ENCODE measurements at regions not wholly inside any gene's neighbourhood (a gene's known extent, or its start where the extent isn't known, plus 50 kb on each side); places are given as distances from the start of the nearest gene placed in this dataset.

- no peaks in the 10 kb centered on the region for H3K9me3 ChIP-seq (ENCODE audit: control extremely low read depth in 1 of 3, control insufficient read depth in 2 of 3, insufficient read depth in 1 of 3, low read length in 2 of 3)
- H3K9me3 Mint-ChIP-seq (ENCODE audit: insufficient read depth): no peaks in the 10 kb centered on the region
- H3K79me2 ChIP-seq (ENCODE audit: control insufficient read depth, insufficient read depth, low read length): no peaks in the 10 kb centered on the region
- H3K4me1 ChIP-seq (ENCODE audit: control insufficient read depth in 2 of 2, insufficient read depth in 2 of 2, low read length in 2 of 2): no peaks in the 10 kb centered on the region
- CTCF ChIA-PET: no interaction called here
- no peaks in the 10 kb centered on the region for H3K36me3 ChIP-seq (replicated peaks in 1 of 2; ENCODE audit: control extremely low read depth in 1 of 2, control insufficient read depth in 1 of 2, extremely low read depth in 1 of 2, insufficient read depth in 2 of 2, low read length in 1 of 2)
- POLR2A ChIA-PET: no interaction called here
- DNase-seq (no peak), ATAC-seq (ENCODE audit: low read depth) (no peak)
- H3K27me3 ChIP-seq (replicated peaks in 1 of 4; ENCODE audit: control extremely low read depth in 1 of 4, control insufficient read depth in 3 of 4, insufficient read depth in 4 of 4, low read length in 3 of 4): no peaks in the 10 kb centered on the region
- no peak overlapping the region for H2AFZ ChIP-seq (ENCODE audit: insufficient read depth, low read depth, low read length, poor library complexity, severe bottlenecking)
- intact Hi-C loops (cut with micrococcal nuclease): no loop called here
- no peak overlapping the region for H3K27ac ChIP-seq (ENCODE audit: low read length in 2 of 2)
- H3K4me3 Mint-ChIP-seq: no peak overlapping the region
- no peak for TF ChIP-seq EZH2 (IDR thresholded peaks at IDR 0.05; ENCODE audit: borderline replicate concordance, insufficient read depth, low read depth, low read length, poor library complexity, severe bottlenecking)
- TF ChIP-seq, protein P1, sequence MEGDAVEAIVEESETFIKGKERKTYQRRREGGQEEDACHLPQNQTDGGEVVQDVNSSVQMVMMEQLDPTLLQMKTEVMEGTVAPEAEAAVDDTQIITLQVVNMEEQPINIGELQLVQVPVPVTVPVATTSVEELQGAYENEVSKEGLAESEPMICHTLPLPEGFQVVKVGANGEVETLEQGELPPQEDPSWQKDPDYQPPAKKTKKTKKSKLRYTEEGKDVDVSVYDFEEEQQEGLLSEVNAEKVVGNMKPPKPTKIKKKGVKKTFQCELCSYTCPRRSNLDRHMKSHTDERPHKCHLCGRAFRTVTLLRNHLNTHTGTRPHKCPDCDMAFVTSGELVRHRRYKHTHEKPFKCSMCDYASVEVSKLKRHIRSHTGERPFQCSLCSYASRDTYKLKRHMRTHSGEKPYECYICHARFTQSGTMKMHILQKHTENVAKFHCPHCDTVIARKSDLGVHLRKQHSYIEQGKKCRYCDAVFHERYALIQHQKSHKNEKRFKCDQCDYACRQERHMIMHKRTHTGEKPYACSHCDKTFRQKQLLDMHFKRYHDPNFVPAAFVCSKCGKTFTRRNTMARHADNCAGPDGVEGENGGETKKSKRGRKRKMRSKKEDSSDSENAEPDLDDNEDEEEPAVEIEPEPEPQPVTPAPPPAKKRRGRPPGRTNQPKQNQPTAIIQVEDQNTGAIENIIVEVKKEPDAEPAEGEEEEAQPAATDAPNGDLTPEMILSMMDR (IDR thresholded peaks at IDR 0.05): no peak
- no peaks in the 10 kb centered on the region for H4K20me1 ChIP-seq (ENCODE audit: control insufficient read depth, insufficient read depth, low read length, poor library complexity, severe bottlenecking)
- H3K27me3 Mint-ChIP-seq: peaks cover 3% of the 10 kb centered on the region
- no peak overlapping the region for H3K4me2 ChIP-seq (replicated peaks; ENCODE audit: low read depth, low read length, poor library complexity, severe bottlenecking)
- H3K9ac ChIP-seq (ENCODE audit: low read length): no peak overlapping the region
- no peak overlapping the region for H3K27ac Mint-ChIP-seq
- no peak overlapping the region for H3K4me3 ChIP-seq (ENCODE audit: control extremely low read depth in 1 of 5, extremely low read depth in 1 of 5, insufficient read depth in 1 of 5, low read depth in 2 of 5, low read length in 4 of 5)
- no peaks in the 10 kb centered on the region for H3K4me1 Mint-ChIP-seq
Observed at GRCh38 chr10:90197766-90198165, 496.4 kb downstream of the KIF20B start.

DNA sequence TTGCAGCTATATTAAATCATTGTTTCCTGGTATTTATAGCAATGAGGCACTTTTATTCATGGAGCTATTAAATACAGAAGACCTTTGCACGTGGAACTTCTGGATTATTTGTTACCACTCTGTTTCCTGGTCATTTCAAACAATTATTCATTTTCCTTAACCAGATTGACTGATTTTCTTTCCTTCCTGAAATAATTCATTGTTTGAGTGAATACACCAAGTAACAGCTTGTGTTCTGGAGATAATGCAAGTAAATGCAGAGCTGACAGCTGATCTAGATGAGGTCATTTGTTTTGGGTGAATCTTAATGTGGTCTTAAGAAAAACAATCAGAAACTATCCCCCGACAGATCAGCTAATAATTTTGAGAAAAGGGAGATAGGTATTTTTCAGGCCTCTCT lies 497.7 kb downstream of the KIF20B start:
- Mint-ChIP-seq H3K27me3 (peaks cover 3% of the 10 kb centered on the region), H3K4me1 (no peaks in the 10 kb centered on the region), H3K27ac (no peak overlapping the region), H3K9me3 (ENCODE audit: insufficient read depth) (no peaks in the 10 kb centered on the region), H3K4me3 (no peak overlapping the region)
- Histone ChIP-seq H3K4me1 (ENCODE audit: control insufficient read depth in 2 of 2, insufficient read depth in 2 of 2, low read length in 2 of 2) (no peaks in the 10 kb centered on the region), H4K20me1 (ENCODE audit: control insufficient read depth, insufficient read depth, low read length, poor library complexity, severe bottlenecking) (no peaks in the 10 kb centered on the region), H3K9me3 (ENCODE audit: control extremely low read depth in 1 of 3, control insufficient read depth in 2 of 3, insufficient read depth in 1 of 3, low read length in 2 of 3) (no peaks in the 10 kb centered on the region), H3K36me3 (replicated peaks in 1 of 2; ENCODE audit: control extremely low read depth in 1 of 2, control insufficient read depth in 1 of 2, extremely low read depth in 1 of 2, insufficient read depth in 2 of 2, low read length in 1 of 2) (no peaks in the 10 kb centered on the region), H3K4me2 (replicated peaks; ENCODE audit: low read depth, low read length, poor library complexity, severe bottlenecking) (no peak overlapping the region), H3K79me2 (ENCODE audit: control insufficient read depth, insufficient read depth, low read length) (no peaks in the 10 kb centered on the region), H3K27ac (ENCODE audit: low read length in 2 of 2) (no peak overlapping the region), H3K4me3 (ENCODE audit: control extremely low read depth in 1 of 5, extremely low read depth in 1 of 5, insufficient read depth in 1 of 5, low read depth in 2 of 5, low read length in 4 of 5) (no peak overlapping the region), H3K27me3 (replicated peaks in 1 of 4; ENCODE audit: control extremely low read depth in 1 of 4, control insufficient read depth in 3 of 4, insufficient read depth in 4 of 4, low read length in 3 of 4) (no peaks in the 10 kb centered on the region), H3K9ac (ENCODE audit: low read length) (no peak overlapping the region), H2AFZ (ENCODE audit: insufficient read depth, low read depth, low read length, poor library complexity, severe bottlenecking) (no peak overlapping the region)
- DNase-seq: no peak
- CTCF ChIA-PET: no interaction called here
- WGBS (ENCODE audit: insufficient coverage): no CpG with 5 or more reads among the region's 2 CpGs
- TF ChIP-seq, protein P1 (IDR thresholded peaks at IDR 0.05): no peak
- TF ChIP-seq EZH2 (IDR thresholded peaks at IDR 0.05; ENCODE audit: borderline replicate concordance, insufficient read depth, low read depth, low read length, poor library complexity, severe bottlenecking): no peak
- intact Hi-C loops (cut with micrococcal nuclease): no loop called here
- ATAC-seq (ENCODE audit: low read depth): no peak
- POLR2A ChIA-PET: no interaction called here

All from B cell (primary cell).